HAP-1 (cell line): ENCODE measurements at regions not wholly inside any gene's neighbourhood (a gene's known extent, or its start where the extent isn't known, plus 50 kb on each side); places are given as distances from the start of the nearest gene placed in this dataset.
"Not testable (repeated sequence)": the region's sequence is repeated elsewhere in the genome, so short reads cannot be mapped to it uniquely, and the experiment has no call there.

Experiments
- DNase-seq, 2 experiments: peaks; one replicate each; pipeline ENCODE4 v3.0.0-alpha.2; 2016 to 2020; ENCODE audit warnings: low spot score in 2 of 2
- H3K27me3 ChIP-seq: fragments of 250-450 bp; sonication (Bioruptor Pico); 2 replicates; pipeline ENCODE4 v1.5.1; 2020; ENCODE audit warnings: low read depth, mild to moderate bottlenecking, moderate library complexity
- H3K36me3 ChIP-seq: fragments of 250-450 bp; sonication (Bioruptor Pico); replicated peaks from 2 replicates; pipeline ENCODE4 v1.5.1; 2020; ENCODE audit warnings: mild to moderate bottlenecking
- H3K4me1 ChIP-seq: fragments of 250-450 bp; sonication (Bioruptor Pico); 2 replicates; pipeline ENCODE4 v1.5.1; 2020; ENCODE audit warnings: mild to moderate bottlenecking
- H3K4me3 ChIP-seq: fragments of 250-450 bp; sonication (Bioruptor Pico); 2 replicates; pipeline ENCODE4 v1.5.1; 2020; ENCODE audit warnings: mild to moderate bottlenecking, moderate library complexity
- H3K9me3 ChIP-seq: fragments of 250-450 bp; sonication (Bioruptor Pico); 2 replicates; pipeline ENCODE4 v1.5.1; 2020; ENCODE audit warnings: mild to moderate bottlenecking, moderate library complexity
- in situ Hi-C: fragments of 300-500 bp; cut with MboI; formaldehyde crosslinking; loops from 3 replicates; pipeline ENCODE4 v1.14.3; 2020; ENCODE audit warnings: low sequenced_read_pairs, inconsistent platforms, mixed read lengths

DNA sequence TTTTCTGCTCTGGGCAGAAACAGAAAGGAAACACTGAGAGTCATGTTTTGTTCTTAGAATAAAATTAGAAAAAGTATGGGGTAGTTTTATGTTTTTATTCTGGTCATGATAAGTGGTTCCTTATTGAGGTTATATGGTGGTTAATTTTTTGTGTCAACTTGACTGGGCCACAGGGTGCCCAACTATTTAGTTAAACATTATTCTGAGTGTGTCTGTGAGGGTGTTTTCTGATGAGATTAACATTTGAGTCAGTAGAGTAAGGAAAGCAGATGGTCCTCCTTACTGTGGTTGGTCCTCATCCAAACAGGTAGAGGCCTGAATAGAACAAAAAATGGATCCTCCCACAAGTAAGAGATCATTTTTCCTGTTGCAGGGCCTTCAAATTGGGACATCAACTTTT lies 98.9 kb downstream of the C3orf38 start:
- no peaks in the 10 kb centered on the region for H3K36me3 ChIP-seq
- H3K9me3 ChIP-seq, result no peaks in the 10 kb centered on the region; the same call in none of the 2 replicates
- DNase-seq, result no peak
- no peak overlapping the region for H3K4me3 ChIP-seq
- in situ Hi-C loops, result no loop called here
- no peaks in the 10 kb centered on the region for H3K27me3 ChIP-seq
- H3K4me1 ChIP-seq, result no peaks in the 10 kb centered on the region

DNA sequence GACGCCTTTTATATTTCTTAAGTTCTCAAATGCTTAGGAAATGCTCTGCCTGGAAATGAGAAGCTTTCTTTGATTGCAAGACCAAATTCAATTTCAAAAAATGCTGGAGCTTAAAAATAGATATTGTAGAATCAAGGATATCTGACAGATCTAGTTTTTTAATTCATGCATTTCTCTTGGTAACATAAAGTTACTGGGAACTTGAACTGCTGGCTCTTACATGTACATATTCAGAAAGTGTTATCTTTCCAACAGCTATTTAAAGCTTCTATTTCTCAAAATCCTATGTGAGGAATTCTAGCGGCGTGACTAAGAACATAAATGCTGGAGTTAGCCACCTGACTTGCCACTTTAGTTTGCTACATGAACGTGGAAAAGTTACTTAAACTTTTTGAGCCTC lies 109.3 kb downstream of the C3orf38 start:
- Histone ChIP-seq H3K4me1 (peaks cover 6% of the 10 kb centered on the region; the same call in 1 of the 2 replicates), H3K27me3 (no peaks in the 10 kb centered on the region), H3K4me3 (no peak overlapping the region), H3K9me3 (no peaks in the 10 kb centered on the region), H3K36me3 (no peaks in the 10 kb centered on the region)
- no peak for DNase-seq
- in situ Hi-C loops, result no loop called here

- no peak overlapping the region for H3K4me3 ChIP-seq
- no peaks in the 10 kb centered on the region for H3K9me3 ChIP-seq
- H3K4me1 ChIP-seq, result peaks cover 6% of the 10 kb centered on the region; the same call in 1 of the 2 replicates
- no peak for DNase-seq
- in situ Hi-C loops, result no loop called here
- H3K27me3 ChIP-seq, result no peaks in the 10 kb centered on the region
- H3K36me3 ChIP-seq, result no peaks in the 10 kb centered on the region
Measured at GRCh38 chr3:88262527-88262926, 112.8 kb downstream of the C3orf38 start.

DNA sequence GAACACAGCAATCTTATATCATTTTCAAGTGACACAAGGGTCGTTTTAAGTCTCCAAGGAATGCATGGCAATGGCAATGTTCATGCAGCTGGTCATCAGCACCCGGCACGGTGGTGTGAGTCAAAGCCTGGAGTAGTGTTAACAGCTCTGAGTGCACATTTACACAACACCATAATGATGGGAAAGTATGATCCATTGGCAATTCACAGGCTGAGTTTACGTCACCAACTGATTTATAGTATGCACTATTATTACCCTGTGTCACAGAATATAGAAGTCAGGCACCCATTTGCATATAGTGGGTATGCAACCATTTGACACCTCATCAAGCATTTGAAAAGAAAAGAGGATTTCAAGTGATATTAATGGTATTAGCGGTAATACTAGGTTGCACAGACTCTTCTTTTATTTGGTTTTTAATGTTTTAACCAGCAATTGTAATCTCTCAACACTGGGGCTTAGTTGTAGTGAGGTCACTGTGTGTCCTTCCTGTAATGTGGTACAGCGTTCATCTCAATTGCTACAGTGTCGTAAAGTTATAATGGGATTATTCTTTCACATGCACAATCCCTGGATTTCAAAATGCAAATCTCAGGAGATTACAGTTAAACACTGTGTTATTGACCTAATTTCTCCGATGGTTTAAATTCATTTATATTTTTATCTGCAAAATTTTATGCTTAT lies 113.8 kb downstream of the C3orf38 start:
- Histone ChIP-seq H3K27me3 (no peaks in the 10 kb centered on the region), H3K9me3 (no peaks in the 10 kb centered on the region), H3K4me3 (no peak overlapping the region), H3K36me3 (no peaks in the 10 kb centered on the region), H3K4me1 (peaks cover 6% of the 10 kb centered on the region; the same call in 1 of the 2 replicates)
- DNase-seq, result peak; percentile 9 to 27
- in situ Hi-C loops, result no loop called here

- Histone ChIP-seq H3K9me3 (no peaks in the 10 kb centered on the region), H3K36me3 (no peaks in the 10 kb centered on the region), H3K27me3 (no peaks in the 10 kb centered on the region), H3K4me1 (peaks cover 6% of the 10 kb centered on the region; the same call in 1 of the 2 replicates), H3K4me3 (no peak overlapping the region)
- no peak for DNase-seq
- in situ Hi-C loops, result no loop called here
Measured at GRCh38 chr3:88267441-88267840, 117.7 kb downstream of the C3orf38 start.

DNA sequence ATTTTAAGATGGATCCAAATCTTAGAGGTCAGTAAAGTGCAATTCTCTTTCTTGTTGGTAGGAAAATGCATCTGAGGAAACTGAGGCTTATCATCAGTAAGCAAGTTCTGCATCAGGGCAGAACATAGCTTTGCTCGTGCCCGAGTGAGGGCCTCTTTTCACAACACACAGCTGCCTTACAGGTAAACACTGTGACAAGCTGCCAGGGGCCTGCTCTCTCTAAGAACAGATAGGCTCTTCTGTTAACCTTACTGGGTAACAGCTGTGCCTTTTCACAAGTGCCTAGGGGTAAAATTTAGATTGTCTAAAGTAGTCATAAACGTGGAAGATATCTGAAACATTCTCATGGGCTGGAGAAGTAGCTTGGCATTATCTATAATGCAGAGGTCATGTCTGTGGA lies 118.1 kb downstream of the C3orf38 start:
- Histone ChIP-seq H3K4me1 (peaks cover 6% of the 10 kb centered on the region; the same call in 1 of the 2 replicates), H3K9me3 (no peaks in the 10 kb centered on the region), H3K36me3 (no peaks in the 10 kb centered on the region), H3K27me3 (no peaks in the 10 kb centered on the region), H3K4me3 (no peak overlapping the region)
- in situ Hi-C loops, result no loop called here
- no peak for DNase-seq

DNA sequence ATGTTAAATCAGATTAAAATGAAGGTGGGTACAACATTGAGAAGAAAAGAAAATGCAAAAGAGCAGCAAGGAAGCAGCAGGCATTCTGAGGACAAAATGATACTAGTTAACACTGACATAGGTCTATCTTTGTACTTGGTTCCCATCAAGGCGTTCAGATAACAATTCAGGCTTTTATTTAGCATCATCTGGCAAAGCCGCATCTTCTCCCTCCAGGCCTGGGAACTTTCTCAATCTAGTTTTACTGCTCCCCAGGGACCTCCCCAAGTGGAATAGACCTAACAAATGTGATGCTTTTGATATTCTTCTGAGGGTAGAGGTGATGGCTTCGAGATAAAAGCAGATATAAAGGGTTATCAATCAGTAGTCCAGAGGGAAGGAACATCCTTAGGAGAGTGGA lies 130.6 kb downstream of the C3orf38 start:
- Histone ChIP-seq H3K36me3 (no peaks in the 10 kb centered on the region), H3K4me3 (no peak overlapping the region), H3K9me3 (no peaks in the 10 kb centered on the region), H3K27me3 (no peaks in the 10 kb centered on the region), H3K4me1 (no peaks in the 10 kb centered on the region)
- no peak for DNase-seq
- in situ Hi-C loops, result no loop called here

DNA sequence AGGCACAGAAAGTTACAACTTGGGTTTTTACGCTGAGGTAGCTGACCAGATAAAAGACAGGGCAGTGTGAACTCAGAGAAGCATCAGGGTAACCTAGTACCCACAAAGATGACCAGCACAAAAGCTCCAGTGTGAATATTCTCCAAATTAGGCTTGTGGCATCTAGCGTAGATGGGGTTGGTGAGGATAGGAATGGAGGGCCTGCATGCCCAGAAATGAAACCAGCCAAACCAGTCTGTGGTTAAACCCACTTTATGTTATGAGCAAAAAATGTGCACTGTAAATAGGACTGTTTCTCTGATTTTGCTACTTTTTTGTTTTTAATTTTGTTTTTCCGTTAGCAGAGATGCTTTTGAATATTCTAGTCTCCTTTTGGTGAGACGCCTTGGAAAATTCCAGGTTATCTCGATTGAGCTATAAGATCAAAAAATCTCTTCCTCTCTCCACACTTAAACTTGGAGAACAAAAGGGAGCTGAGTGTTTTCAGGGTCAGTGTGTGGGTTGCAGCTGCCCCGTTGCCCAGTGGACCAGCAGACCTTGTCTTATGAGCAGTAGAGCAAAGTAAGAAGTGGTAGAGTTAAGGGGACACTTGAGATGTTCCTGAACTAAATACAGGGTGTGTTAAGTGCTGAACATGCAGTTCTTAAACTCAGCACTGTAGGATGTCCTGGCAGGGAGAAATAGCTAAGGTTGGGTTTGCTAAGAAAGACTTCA lies 132.9 kb downstream of the C3orf38 start:
- DNase-seq, result no peak
- Histone ChIP-seq H3K36me3 (no peaks in the 10 kb centered on the region), H3K4me3 (no peak overlapping the region), H3K4me1 (no peaks in the 10 kb centered on the region), H3K9me3 (no peaks in the 10 kb centered on the region), H3K27me3 (no peaks in the 10 kb centered on the region)
- in situ Hi-C loops, result no loop called here

DNA sequence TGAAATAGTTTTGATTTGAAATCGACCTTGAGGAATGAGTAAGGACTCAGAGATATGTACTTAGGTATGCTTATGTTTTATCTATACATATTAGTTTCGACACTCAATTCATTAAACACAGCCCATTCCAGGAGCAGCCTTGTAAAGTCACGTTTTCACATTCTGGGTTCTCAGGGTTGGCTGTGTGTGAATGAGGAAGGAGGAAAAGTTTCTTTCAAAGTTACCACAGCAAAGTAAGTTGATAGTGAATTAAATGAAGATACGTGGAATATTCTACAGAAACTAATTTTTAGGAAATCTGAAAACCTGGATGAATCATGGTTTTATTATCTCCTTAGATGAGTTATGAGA lies 133.5 kb downstream of the C3orf38 start:
- no peak for DNase-seq
- Histone ChIP-seq H3K4me3 (no peak overlapping the region), H3K4me1 (no peaks in the 10 kb centered on the region), H3K36me3 (no peaks in the 10 kb centered on the region), H3K27me3 (no peaks in the 10 kb centered on the region), H3K9me3 (no peaks in the 10 kb centered on the region)
- in situ Hi-C loops, result no loop called here

GRCh38 chr3:88291486-88291885 lies 141.7 kb downstream of the C3orf38 start:
- H3K4me1 ChIP-seq, result peaks cover 2% of the 10 kb centered on the region
- no peaks in the 10 kb centered on the region for H3K27me3 ChIP-seq
- DNase-seq, result no peak
- H3K36me3 ChIP-seq, result no peaks in the 10 kb centered on the region
- H3K4me3 ChIP-seq, result no peak overlapping the region
- H3K9me3 ChIP-seq, result no peaks in the 10 kb centered on the region
- in situ Hi-C loops, result no loop called here

- in situ Hi-C loops, result no loop called here
- H3K27me3 ChIP-seq, result no peaks in the 10 kb centered on the region
- H3K9me3 ChIP-seq, result no peaks in the 10 kb centered on the region
- H3K4me1 ChIP-seq, result no peaks in the 10 kb centered on the region
- no peaks in the 10 kb centered on the region for H3K36me3 ChIP-seq
- no peak overlapping the region for H3K4me3 ChIP-seq
- no peak for DNase-seq
Measured at GRCh38 chr3:88298189-88298588, 148.4 kb downstream of the C3orf38 start.

- DNase-seq, result no peak
- Histone ChIP-seq H3K4me1 (no peaks in the 10 kb centered on the region), H3K4me3 (no peak overlapping the region), H3K9me3 (no peaks in the 10 kb centered on the region), H3K27me3 (no peaks in the 10 kb centered on the region), H3K36me3 (no peaks in the 10 kb centered on the region)
- in situ Hi-C loops, result no loop called here
Measured at GRCh38 chr3:88301273-88301995, 151.7 kb downstream of the C3orf38 start.

GRCh38 chr3:88301996-88302393 lies 152.2 kb downstream of the C3orf38 start:
- no peaks in the 10 kb centered on the region for H3K36me3 ChIP-seq
- peaks cover 3% of the 10 kb centered on the region; the same call in 1 of the 2 replicates for H3K4me1 ChIP-seq
- no peak for DNase-seq
- no peaks in the 10 kb centered on the region for H3K9me3 ChIP-seq
- no peak overlapping the region for H3K4me3 ChIP-seq
- no peaks in the 10 kb centered on the region for H3K27me3 ChIP-seq
- in situ Hi-C loops, result no loop called here

DNA sequence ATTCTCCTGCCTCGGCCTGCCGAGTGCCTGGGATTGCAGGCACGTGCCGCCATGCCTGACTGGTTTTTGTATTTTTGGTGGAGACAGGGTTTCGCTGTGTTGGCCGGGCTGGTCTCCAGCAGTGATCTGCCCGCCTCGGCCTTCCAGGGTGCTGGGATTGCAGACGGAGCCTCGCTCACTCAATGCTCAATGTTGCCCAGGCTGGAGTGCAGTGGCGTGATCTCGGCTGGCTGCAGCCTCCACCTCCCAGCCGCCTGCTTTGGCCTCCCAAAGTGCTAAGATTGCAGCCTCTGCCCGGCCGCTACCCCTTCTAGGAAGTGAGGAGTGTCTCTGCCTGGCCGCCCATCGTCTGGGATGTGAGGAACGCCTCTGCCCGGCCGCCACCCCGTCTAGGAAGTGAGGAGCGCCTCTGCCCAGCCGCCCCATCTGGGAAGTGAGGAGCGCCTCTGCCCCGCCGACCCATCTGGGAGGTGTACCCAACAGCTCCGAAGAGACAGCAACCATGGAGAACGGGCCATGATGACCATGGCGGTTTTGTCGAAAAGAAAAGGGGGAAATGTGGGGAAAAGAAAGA lies 153.7 kb downstream of the C3orf38 start:
- H3K4me1 ChIP-seq, H3K4me3 ChIP-seq, DNase-seq, H3K27me3 ChIP-seq, H3K9me3 ChIP-seq, H3K36me3 ChIP-seq, in situ Hi-C loops: not testable (repeated sequence)
